ENCODE measurements at regions not wholly inside any gene's neighbourhood (a gene's known extent, or its start where the extent isn't known, plus 50 kb on each side); places are given as distances from the start of the nearest gene placed in this dataset.

DNA sequence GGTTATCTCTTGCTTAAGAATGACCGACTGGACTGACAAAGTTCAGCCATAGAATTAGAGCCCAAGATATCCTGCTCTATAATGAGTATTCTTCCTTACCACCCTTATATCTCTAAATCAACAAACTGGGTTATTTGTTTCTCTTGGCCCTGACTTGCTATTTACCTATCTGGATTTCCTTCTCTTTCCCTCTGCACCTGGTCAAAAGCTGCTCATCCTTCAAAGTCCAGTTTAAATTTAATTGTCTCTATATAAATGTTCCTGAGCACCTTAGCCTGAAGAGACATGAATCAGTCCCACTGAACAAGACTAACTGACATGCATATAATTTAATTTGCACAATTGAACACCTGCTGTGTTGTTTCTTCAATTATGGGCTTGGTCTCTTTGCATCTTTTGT is 127.1 kb upstream of the KCNJ15 start:
- TF ChIP-seq EP300 (IDR thresholded peaks at IDR 0.05), result no peak
- TF ChIP-seq CTCF (IDR thresholded peaks at IDR 0.05), result no peak
- no peak for TF ChIP-seq POLR2A (IDR thresholded peaks at IDR 0.05)

All from stomach (tissue), 4 donors.